ENCODE measurements at regions not wholly inside any gene's neighbourhood (a gene's known extent, or its start where the extent isn't known, plus 50 kb on each side); places are given as distances from the start of the nearest gene placed in this dataset.

- no peak for TF ChIP-seq CTCF (IDR thresholded peaks at IDR 0.05)
- TF ChIP-seq POLR2A (IDR thresholded peaks at IDR 0.05), result no peak
These were observed 152.6 kb downstream of the IRF8 start for GRCh38 chr16:86051368-86052114.
